ENCODE measurements at regions not wholly inside any gene's neighbourhood (a gene's known extent, or its start where the extent isn't known, plus 50 kb on each side); places are given as distances from the start of the nearest gene placed in this dataset.

DNA sequence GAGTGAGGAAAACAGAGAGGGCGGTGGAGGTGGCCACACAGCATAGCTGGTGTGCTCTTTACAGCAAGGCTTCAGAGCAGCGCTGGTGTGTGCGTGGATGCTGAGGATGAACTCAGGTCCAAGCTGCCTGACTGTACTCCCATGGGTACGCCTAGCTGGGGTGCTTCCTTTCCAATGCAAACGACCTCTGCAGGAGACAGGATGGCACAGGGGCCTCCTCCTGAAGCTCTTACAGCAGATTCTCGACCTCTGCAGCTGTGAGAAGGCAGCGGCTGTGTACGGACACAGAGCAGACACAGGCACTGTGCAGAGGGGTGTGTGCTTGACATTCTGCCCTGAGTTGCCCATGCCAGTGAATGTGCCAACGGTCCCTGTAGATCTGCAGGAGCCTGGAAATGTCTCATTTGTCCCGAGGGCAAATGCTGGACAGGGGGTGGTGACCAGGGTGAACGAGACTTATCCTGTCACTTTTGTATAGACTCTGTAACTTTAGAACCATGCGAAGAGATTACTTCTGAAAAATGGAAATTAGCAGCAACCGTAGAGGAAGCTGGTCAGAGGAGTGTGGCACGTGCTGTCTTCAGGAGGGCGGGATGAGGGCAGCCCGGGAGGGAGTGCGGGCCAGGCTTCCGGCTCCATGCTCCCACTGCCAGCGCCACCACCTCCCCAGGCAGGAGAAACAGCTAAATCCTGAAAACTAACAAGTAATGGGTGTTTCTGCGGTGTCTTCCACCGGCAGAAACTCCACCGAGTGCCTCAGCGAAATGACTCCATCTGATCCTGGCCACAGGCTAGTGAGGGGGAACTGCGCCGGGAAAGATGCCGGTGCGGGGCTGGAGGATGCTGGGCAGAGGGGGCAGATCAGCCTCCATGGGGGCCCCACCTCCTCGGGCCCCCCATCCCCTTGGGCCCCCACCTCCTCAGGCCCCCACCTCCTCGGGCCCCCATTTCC is 120.9 kb upstream of the RPS6KA2 start:
- no peak for DNase-seq

DNA sequence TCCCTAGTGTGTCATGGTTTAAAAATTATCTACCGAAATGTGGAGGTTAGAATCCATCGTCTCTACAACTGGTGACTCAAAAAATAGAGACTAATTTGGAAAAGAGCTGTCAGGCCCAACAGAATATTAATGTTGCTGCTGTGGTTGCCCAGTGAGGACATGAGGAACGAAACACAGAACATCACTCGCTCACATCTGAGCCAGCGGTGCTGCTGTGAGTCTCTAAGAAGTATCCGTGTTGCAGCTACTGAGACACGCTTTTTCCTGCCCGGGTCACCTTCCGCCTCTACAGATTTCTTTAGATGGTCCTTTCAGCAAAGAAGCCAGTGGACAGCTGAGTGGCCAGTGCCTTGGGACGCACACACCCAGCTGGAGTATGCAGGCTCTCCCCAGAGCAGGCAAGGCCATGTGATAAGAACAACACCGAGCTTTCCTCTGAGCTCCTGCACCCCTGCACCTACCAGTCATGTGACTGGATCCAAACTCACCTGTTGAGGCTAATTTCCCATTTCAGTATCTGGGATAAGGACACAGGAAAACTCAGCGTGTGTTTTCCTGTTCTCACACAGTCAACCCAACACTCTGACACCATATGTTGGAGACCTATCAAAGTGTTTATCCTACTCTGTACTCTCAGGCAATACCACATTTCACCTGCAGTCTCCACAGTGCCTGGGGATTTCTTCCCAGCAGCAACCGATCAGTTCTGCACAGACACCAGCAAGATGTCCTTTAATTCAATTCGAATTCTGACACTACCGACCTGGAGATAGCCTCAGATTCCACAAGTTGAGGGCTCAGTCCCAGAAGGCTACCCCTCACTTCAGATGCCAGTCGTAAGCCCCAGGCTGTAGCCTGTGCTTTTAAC is 119.0 kb upstream of the RPS6KA2 start:
- DNase-seq: no peak

DNA sequence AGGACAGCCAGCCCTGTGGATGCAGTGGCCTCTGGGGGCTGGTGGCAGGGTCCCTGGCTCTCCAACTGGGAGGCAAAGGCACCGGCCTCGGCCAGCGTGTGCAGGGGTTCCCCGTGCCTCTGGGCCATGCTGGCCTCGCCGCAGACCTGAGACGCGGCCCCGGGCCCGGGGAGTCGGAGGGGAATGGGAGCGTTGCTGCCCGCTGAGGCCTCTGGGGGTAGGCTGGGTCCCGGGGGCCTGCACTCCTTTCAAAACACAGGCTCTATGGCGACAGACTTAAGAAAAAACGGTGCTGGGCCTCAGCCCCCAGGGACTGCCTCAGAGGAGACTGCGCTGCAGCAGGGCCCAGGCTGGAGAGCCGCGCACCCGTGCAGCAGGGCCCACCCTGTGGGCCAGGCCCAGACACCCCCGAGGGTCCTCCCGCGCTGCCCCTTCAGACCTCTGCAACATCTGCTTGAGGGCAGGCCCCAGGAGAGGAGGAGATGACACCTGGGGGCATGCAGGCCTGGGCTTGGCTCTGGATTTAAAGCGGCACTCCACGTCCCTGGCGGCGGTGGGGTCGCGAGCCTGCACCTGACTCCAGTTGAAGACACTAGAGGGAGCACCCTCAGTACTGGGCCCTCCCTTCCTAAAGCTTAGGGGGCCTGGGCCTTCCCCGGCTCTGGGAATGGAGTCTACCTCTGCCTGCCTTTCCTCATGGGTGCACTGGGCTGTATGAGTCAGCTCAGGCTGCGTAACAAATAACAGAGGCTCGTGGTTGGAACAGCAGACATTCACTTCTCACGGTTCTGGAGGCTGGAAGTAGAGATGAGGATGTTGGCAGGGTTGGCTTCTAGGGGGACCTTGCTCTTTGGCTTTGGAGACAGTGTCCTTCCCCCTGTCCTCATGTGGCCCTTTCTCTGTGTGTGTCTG is 117.4 kb upstream of the RPS6KA2 start:
- DNase-seq: no peak

DNA sequence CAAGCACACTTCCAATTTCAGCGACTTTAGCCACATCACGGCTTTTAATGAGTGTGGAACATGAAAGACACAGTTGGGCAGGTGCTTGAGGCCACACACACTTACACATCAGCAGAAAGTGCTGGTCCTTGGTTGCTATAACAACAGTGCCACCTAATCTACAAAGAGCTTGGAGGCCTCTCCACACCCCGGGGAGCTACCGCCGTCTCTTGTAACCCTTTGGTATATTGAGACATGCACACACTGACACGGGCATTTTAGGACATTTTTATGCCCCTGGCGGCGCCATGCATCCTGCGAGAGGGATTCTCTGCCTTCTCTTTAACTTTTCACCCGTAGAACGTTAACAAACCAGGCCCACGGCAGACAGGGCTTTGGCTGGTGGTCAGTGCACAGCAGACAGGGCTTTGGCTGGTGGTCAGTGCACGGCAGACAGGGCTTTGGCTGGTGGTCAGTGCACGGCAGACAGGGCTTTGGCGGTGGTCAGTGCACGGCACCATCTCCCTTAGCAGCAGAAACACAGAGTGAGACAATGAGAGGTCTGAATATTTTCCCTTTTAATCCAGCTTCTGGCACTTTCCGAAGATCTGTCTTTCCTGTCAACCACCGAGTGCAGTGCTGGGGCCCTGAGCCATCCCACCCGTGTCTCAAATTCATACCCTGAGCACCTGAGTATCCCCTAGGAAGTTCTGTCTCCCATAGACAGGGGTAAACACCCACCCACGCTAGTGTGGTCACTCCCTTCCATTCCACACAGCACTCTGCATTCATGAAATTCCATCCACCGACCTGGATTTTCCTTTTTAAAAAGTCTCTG is 116.6 kb upstream of the RPS6KA2 start:
- DNase-seq: no peak

DNA sequence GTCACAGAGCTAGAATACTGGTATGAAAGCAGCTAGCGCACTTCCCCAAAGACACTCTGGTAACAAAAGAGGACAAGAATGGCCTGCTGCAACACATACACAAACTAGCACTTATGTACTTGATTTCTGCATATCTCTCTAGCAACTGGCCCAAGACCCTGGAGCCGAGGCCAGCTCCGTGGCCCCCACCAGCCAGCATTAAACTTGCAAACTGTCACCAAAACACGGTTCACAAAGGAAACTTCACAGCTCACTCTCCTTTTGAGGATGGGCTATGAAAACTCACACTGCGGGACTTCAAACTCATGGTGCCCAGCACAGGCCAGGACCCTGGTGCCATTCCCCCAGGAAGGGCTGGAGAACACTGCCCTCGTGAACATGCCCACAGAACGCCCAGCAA is 115.9 kb upstream of the RPS6KA2 start:
- no peak for DNase-seq

DNA sequence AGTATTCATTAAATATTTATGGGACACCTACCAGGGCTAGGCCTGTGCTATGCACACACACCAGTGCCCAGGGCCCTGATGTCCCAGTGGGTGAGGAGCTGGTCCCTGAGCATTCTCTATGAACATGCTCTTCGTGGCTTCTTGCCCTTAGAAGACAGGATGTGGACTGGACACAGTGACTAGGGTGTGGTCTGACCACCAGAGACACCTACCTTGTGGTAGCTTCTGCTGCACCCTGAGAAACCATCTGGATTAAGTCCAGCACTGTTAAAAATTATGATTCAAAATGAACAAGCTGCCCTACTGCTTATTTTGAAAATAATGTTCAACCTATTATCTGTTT is 112.9 kb upstream of the RPS6KA2 start:
- peak; percentile 13 for DNase-seq

DNA sequence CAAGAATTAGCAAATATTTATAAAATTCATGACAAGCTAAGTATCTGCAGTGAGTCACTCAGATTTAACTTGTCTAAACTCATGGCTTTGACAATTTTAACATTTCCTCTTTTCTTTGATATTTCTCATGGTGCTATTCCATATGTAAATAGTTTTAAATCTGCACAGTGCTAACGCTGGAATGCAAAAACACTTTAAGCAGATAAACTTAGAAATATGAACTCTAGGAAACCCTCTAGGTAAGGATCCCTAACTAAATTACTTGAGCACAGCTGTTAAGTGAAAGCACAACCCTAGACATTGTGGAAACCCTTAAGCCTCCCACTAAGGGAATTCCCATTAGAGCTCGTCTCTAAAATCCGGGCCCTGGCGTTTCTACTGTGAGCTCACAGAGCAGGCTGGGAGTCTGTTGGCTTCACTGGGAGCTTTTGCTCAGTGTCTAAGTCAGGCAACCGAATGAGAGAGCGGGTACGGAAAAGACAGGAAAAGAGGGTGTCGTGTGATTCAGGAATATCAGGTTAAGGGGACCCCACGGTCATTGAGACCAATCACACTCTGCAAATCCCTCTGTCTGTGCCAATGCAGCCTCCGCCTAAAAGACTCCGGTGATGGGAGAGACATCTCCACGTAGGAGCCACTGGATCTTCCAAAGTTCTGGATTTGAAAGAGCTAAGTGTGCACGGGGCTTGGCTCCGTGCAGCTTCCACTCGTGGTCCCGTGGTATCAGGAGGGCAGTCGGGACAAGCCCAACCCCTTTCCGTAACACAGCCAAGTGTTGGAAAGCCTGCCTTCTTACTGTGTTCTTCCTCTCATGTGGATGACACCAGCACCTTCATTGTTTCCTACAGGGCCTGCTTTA is 112.3 kb upstream of the RPS6KA2 start:
- no peak for DNase-seq

DNA sequence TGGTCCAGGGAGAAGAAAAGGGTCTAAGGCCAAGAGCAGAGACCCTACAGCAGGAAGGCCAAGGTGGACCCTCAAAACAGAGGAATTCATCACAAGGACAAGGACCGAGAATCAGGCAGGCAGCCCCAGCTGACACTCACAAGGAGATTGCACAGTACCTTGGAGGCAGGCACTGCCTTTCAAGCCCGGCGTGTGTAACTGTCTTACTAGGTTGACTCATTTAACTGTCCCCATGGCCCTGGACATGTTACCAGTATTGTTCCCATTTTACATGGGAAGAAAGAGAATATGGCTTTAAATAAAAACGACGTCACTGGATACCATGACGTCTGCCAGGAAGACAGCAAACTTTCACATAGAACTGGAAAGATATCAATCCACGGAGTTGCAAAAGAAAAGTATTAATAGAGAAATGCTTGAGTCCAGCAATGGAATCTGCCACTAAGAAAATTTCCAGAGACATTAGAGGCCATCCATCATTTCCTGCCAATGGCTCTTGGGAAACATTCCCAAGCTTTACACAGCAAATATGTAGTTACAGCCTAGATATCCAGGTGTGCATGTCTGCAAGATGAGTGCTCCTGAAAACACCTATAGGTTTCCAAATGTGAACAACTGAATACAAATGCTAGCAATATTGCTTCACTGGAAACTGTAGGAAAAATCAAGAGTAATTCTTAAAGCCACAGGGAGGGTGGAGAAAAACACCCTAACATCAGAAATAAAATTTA is 111.5 kb upstream of the RPS6KA2 start:
- DNase-seq: no peak

DNA sequence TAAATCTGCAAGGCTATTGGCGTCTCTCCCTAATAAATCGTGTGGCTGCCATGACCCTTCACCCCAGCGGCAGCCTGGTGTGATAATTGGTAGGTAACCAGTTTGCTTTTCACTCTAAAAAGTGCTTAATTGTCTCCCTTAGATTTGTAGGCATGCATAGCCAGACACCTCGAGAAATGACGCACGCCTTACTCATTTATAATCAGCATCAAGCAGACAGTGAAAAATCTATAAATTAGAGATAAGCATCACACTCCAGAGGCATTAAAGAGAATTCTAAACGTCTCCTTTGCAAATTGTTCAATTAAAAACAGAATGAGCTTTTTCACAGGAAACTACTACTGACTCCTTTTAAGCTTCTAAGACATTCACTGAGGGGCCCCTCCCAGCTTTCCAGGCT is 110.2 kb upstream of the RPS6KA2 start:
- DNase-seq: peak; percentile 33

DNA sequence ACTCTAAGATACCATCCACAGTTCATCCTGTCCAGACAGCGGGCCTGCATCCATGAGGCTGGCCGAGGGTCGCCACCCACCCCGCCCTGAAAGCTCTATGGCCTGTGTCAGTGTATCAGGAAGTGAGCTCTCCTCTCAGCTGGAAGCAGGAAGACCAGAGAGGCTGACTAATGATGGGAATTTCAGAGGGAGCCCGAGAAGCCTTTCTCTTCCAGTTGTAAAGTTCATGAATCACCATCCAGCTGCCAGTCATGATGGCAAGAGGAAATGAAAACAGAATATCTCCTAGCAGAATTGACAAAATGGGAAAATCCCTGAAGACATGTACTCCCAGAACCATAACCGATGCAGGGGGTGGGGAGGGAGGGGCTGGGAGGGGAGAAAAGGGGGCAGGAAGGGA is 109.6 kb upstream of the RPS6KA2 start:
- DNase-seq: no peak

DNA sequence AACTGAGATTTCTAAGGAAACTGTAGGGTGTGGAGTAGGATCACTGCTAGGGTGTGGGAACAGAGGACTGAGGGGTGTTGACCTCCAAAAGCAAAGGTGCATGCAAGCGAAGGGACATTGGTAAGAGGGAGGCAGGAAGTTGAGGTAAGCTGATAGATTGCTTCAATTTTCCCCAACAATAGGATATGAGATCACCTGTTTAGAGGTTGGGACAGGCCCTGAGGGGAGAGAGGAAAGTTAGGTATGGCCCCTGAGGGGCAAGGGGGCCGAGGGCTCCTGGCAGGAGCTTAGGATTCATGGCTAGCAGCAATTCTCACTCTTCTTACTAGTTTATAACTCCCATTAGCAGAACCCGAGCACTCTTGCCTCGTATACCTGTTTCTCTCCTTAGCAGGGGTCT is 106.8 kb upstream of the RPS6KA2 start:
- no peak for DNase-seq

DNA sequence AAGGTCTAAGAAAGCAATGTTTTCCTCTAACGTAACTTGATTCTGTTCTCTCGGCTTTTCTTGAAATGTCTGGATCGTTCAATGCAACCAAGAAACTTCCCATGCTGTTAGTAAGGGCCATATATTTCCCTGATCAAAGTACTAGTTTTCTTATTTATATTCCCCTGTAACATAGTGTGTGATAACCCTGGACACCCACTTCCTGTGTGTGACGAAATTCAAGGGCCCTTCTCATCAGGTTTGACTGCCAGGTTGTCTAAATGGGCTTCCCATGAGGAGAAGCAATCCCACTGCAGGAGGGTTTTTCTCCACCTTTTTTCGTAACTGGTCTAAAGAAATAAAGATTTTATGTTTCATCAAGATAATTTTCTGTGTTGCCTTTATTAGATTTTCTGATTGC is 102.6 kb upstream of the RPS6KA2 start:
- DNase-seq: no peak

DNA sequence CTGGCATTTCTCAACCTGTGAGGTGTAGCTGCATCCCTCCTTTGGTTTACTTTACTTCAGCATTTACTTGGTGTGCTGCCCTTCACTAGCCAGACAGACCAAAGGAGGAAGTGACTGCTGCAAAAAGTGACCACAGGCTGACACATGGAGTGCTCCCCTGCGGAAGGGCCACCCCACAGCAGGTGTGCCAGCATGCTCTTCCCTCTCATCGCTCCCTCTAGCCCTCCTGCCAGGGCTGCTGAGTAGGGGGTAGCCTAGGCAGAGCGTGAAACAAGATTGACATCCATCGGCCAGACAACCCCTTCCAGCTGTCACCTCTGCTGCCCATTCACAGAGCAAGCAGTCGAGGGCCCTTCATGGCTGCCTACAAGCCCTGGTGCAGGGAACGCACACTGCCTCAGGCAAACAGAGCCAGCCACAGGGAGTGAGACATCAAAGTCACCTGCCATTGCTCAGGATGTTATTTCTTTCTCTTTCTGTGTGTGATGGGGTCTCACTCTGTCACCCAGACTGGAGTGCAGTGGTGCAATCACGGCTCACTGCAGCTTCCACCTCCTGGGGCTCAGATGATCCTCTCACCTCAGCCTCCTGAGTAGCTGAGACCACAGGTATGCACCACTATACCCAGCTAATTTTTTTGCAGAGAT is 102.0 kb upstream of the RPS6KA2 start:
- no peak for DNase-seq

DNA sequence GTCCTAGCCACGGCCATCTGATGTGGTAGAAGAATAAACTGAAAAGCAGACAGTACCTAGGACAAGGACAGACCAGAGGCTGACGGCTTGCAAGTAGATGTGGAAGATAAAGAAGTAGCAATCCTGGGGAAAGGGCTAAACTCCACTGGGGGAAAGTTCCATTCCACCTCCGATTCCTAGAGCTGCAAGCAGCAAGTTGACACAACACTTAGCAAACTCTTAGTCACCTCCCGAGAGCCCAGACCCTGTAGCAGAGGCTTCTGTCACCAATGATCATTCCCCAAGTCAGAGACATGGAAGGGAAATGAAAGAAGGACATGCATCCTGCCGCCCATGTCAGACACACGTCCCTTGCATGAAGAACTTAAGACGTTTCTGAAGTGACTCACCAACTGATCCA is 99.2 kb upstream of the RPS6KA2 start:
- no peak for DNase-seq

DNA sequence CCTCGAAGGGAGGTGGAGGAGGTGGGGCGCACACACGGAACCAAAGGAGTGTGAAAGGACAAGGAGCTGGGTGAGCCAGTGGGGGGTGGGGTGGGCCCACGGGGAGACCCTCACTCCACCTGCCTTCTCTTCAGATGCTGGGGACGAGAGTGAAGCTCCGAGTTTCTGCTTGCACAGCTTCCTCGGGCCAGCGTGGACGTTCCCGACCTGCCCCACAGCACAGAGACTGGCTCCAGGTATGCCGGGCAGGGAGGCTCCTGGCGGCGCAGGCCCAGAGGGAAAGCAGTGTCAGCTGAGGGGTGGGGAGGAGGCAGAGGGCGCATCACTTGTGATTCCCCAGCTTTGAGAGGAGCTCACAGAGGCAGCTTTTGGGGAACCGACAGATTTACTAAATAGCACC is 98.5 kb upstream of the RPS6KA2 start:
- DNase-seq: no peak

DNA sequence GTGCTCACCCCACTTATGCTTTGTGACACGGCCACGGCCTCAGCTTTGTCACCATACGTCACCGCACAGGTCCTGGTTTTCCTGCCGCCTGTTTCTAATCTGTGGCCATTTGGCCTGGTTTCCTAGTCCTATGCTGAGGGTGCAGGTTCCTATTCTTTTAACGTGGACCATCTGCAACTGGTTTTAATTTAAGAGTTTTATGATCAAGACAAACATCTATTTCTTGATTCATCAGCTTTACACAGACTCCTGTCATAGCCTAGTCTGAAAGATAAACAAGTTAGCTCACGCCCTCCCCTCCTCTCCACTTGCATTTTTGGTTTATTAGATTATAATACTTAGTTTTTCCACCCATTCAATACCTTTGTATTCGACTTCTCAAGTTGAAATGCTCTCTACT is 97.5 kb upstream of the RPS6KA2 start:
- DNase-seq: peak; percentile 30

DNA sequence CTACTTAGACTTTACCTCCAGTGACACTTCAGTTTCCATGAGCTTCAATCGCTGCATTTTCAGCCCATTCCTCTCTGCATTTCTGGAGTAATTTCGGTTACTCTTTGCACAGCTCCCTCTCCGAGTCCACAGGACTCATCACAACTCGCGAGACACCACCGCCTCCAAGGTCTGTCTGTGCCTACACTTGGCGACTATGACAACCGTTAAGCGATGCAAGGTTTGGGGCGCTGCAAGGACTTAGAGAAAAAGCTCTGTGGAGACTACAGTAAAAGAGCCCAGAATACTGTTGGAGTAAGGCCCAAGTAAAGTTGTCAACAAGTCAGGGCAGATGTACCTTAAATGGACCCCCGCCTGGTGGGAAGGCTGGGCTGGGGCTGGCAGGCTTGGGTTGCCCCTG is 95.7 kb upstream of the RPS6KA2 start:
- DNase-seq: no peak

DNA sequence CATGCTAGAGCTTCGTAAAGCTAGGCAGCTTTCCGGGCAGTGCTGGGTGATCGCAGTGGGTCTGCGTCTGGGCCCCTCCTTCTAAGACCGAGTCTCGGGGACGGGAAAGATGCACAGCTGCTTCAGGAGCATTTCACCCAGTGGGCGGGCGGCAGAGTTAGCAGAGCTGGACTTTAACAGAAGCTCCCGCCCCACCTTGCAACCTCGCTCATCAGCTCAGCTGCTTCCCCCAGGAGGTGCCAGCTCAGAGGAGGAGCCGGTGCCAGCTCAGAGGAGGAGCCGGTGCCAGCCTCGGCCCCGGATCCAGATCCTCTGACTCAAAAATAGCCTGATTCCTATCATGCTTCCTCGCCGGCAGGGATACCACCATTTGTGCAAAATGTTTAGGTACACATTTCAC is 94.5 kb upstream of the RPS6KA2 start:
- no peak for DNase-seq

DNA sequence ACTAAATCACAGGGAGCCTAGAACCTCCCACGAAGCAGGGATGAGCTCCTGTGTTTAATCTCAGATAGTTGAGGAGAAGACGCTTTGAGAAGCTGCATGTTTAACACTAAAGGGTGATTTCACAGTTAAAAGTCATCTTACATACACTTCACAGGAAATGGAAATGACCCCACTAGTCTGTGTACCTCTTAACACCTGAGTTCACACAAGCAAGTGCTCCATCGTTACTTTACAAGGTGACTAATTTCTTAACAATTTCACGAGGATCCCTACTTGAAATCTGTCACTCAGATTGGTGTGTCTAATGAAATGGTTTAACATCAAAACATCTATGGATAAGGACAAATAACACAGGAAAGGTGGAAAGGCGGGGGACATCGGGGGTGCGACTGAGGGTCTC is 93.8 kb upstream of the RPS6KA2 start:
- no peak for DNase-seq

DNA sequence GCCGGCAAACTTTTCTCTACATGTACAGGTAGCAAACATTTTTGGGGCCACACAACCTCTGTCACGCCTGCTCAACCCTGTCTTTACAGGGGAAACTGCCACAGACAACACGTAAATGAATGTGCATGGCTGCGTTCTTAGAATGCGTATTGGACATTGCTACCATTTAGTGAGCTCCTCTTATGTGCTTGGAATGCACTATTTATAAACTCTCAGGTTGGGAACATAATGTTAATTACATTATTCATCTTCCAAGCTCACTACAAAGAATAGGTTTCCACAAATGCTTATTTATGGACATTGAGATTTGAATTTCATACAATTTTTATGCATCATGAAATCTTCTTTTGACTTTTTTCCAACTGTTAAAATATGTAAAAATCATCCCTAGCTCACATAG is 92.0 kb upstream of the RPS6KA2 start:
- no peak for DNase-seq

Data from hematopoietic multipotent progenitor cell treated with erythropoietin and hydrocortisone succinate and interleukin-3 and kit ligand, for 8 days (in vitro differentiated cells).